Panc1 (cell line): ENCODE measurements at regions not wholly inside any gene's neighbourhood (a gene's known extent, or its start where the extent isn't known, plus 50 kb on each side); places are given as distances from the start of the nearest gene placed in this dataset.

Experiments used
- ATAC-seq: fragments of 200-7000 bp; cut with Tn5 transposase; 2 replicates; pipeline ENCODE4 v1.9.1; 2020; ENCODE audit warnings: mild to moderate bottlenecking, moderate library complexity
- BruUV-seq: library from RNA; stranded (reverse); fragments of 400-500 nt; replicated peaks from 2 replicates; lab custom pipeline; 2021; lab: Mats Ljungman, UMichigan
- CTCF ChIA-PET: fragments of 300-600 bp; sonication (Branson Sonifier 250); formaldehyde crosslinking; loops from one replicate; lab custom pipeline; 2022; ENCODE audit warnings: antibody characterized with exemption; lab: Charles Lee
- POLR2A ChIA-PET: fragments of 300-600 bp; sonication (Branson Sonifier 250); formaldehyde crosslinking; loops from one replicate; lab custom pipeline; 2022; ENCODE audit warnings: antibody characterized with exemption; lab: Charles Lee
- DNase-seq: peaks from one replicate; pipeline ENCODE4 v3.0.0-alpha.2; 2010; ENCODE audit warnings: low read depth, low spot score
- H3K27ac ChIP-seq: 2 replicates; pipeline ENCODE4 v1.5.1; 2011; ENCODE audit warnings: mild to moderate bottlenecking, low read length, inconsistent platforms
- H3K27me3 ChIP-seq: fragments of 200-500 bp; sonication (Bioruptor generic); 2 replicates; pipeline ENCODE4 v1.6.0; 2014; ENCODE audit warnings: low read length, inconsistent platforms; ENCODE audit not compliant: control insufficient read depth, insufficient read depth
- H3K36me3 ChIP-seq: fragments of 200-500 bp; sonication (Bioruptor generic); 2 replicates; pipeline ENCODE4 v1.5.1; 2014; ENCODE audit warnings: inconsistent platforms, mild to moderate bottlenecking, low read length, moderate library complexity; ENCODE audit not compliant: control insufficient read depth, insufficient read depth
- H3K4me1 ChIP-seq: 2 replicates; pipeline ENCODE4 v1.5.1; 2011; ENCODE audit warnings: inconsistent platforms, mild to moderate bottlenecking, low read length, moderate library complexity; ENCODE audit not compliant: control insufficient read depth, insufficient read depth
- H3K4me3 ChIP-seq, 2 experiments: 2 replicates each; pipeline ENCODE4 v1.5.1; 2011 to 2012; ENCODE audit warnings: low read depth in 2 of 2, low read length in 2 of 2, mild to moderate bottlenecking in 2 of 2, inconsistent platforms in 1 of 2, moderate library complexity in 1 of 2
- H3K9me3 ChIP-seq: fragments of 200-500 bp; sonication (Bioruptor generic); 2 replicates; pipeline ENCODE4 v1.5.1; 2014; ENCODE audit warnings: low read depth, mild to moderate bottlenecking, inconsistent platforms, low read length, moderate library complexity; ENCODE audit not compliant: control insufficient read depth, insufficient read depth
- CTCF ChIP-seq: fragments of 450-650 bp; IDR thresholded peaks from 2 replicates; pipeline ENCODE4 v1.5.1; 2017; ENCODE audit warnings: mild to moderate bottlenecking
- POLR2AphosphoS5 ChIP-seq: IDR thresholded peaks from 2 replicates; pipeline ENCODE4 v1.6.1; 2012; ENCODE audit warnings: mild to moderate bottlenecking, low read depth, low read length, moderate library complexity
- REST ChIP-seq, 2 experiments: IDR thresholded peaks; 2 replicates each; pipeline ENCODE4 v1.6.1; 2011 to 2012; ENCODE audit warnings: low read depth in 2 of 2, control low read depth in 1 of 2, low read length in 1 of 2, mild to moderate bottlenecking in 1 of 2, moderate library complexity in 1 of 2; ENCODE audit not compliant: insufficient read depth in 1 of 2
- SIN3A ChIP-seq: IDR thresholded peaks from 2 replicates; pipeline ENCODE4 v1.6.1; 2012; ENCODE audit warnings: low read depth, mild to moderate bottlenecking, low read length, moderate library complexity, borderline replicate concordance; ENCODE audit not compliant: insufficient read depth
- TCF7L2 ChIP-seq: IDR thresholded peaks from 2 replicates; pipeline ENCODE4 v1.6.1; 2011; ENCODE audit warnings: mild to moderate bottlenecking, low read depth, low read length, inconsistent platforms
- in situ Hi-C: cut with HindIII; loops from 2 replicates; pipeline ENCODE4 v1.10.0; 2016; ENCODE audit warnings: low sequenced_read_pairs, low pct_unique_long_range_greater_than_20kb
- intact Hi-C: fragments of 100-400 bp; cut with micrococcal nuclease; formaldehyde crosslinking; loops from one replicate; pipeline ENCODE4 v1.10.0; 2022; ENCODE audit not compliant: unreplicated experiment

GRCh38 chrX:79079477-79079876 lies 65.0 kb upstream of the GPR174 start:
- no peak for DNase-seq
- Histone ChIP-seq H3K9me3 (no peaks in the 10 kb centered on the region), H3K27ac (no peak overlapping the region), H3K4me3 (no peak overlapping the region), H3K36me3 (no peaks in the 10 kb centered on the region), H3K27me3 (no peaks in the 10 kb centered on the region), H3K4me1 (no peaks in the 10 kb centered on the region)
- CTCF ChIA-PET: interaction anchor here (0.7 kb wide), 1 partner anchor 122 kb away, joined by 4 read pairs; no protein-coding TSS in a partner anchor
- POLR2A ChIA-PET: no interaction called here
- in situ Hi-C loops (no loop called here), intact Hi-C loops (no loop called here)
- ATAC-seq: no peak
- TF ChIP-seq REST (IDR thresholded peaks at IDR 0.05; ENCODE audit: insufficient read depth in 1 of 2, low read depth in 2 of 2, low read length in 1 of 2) (no peak), SIN3A (no peak), CTCF (no peak), TCF7L2 (no peak), POLR2AphosphoS5 (no peak)
- BruUV-seq: no TSS peak

GRCh38 chrX:79080141-79080540 lies 64.3 kb upstream of the GPR174 start:
- POLR2A ChIA-PET: no interaction called here
- no peak for DNase-seq
- TF ChIP-seq TCF7L2 (no peak), SIN3A (no peak), REST (IDR thresholded peaks at IDR 0.05; ENCODE audit: insufficient read depth in 1 of 2, low read depth in 2 of 2, low read length in 1 of 2) (no peak)
- intact Hi-C loops (loop anchor here (5.0 kb wide), 1 partner anchor 523 kb away; no protein-coding TSS in a partner anchor), in situ Hi-C loops (no loop called here)
- H3K27ac ChIP-seq: no peak overlapping the region
- CTCF ChIA-PET: no interaction called here
- no peaks in the 10 kb centered on the region for H3K9me3 ChIP-seq
- BruUV-seq: no TSS peak
- H3K4me1 ChIP-seq: no peaks in the 10 kb centered on the region
- no peaks in the 10 kb centered on the region for H3K36me3 ChIP-seq
- ATAC-seq: no peak
- no peaks in the 10 kb centered on the region for H3K27me3 ChIP-seq
- no peak overlapping the region for H3K4me3 ChIP-seq
